ENCODE measurements at regions not wholly inside any gene's neighbourhood (a gene's known extent, or its start where the extent isn't known, plus 50 kb on each side); places are given as distances from the start of the nearest gene placed in this dataset.

- TF ChIP-seq CTCF (IDR thresholded peaks at IDR 0.05): no peak
- no peak for TF ChIP-seq POLR2A (IDR thresholded peaks at IDR 0.05)
- no peak for TF ChIP-seq EP300 (IDR thresholded peaks at IDR 0.05)
These were observed 145.5 kb downstream of the ADCYAP1 start for GRCh38 chr18:1050012-1050657.

Measured in sigmoid colon (tissue), 4 donors.